GM12892 (cell line): ENCODE measurements at regions not wholly inside any gene's neighbourhood (a gene's known extent, or its start where the extent isn't known, plus 50 kb on each side); places are given as distances from the start of the nearest gene placed in this dataset.

Source experiments
- POLR2A ChIP-seq: IDR thresholded peaks from 2 replicates; pipeline ENCODE4 v1.6.1; 2011; ENCODE audit warnings: low read depth, low read length, control low read depth
- POLR2AphosphoS5 ChIP-seq: IDR thresholded peaks from 2 replicates; pipeline ENCODE4 v1.6.1; 2011; ENCODE audit warnings: low read depth, low read length, control low read depth

GRCh38 chr2:107615039-107615438 lies 211.7 kb upstream of the RGPD4 start:
- no peak for TF ChIP-seq POLR2A
- TF ChIP-seq POLR2AphosphoS5: no peak
